ENCODE measurements at regions not wholly inside any gene's neighbourhood (a gene's known extent, or its start where the extent isn't known, plus 50 kb on each side); places are given as distances from the start of the nearest gene placed in this dataset.
A peak's percentile ranks its signal among the peaks of the same experiment; 100 is the strongest.
"Not testable (repeated sequence)": the region's sequence is repeated elsewhere in the genome, so short reads cannot be mapped to it uniquely, and the experiment has no call there.

DNA sequence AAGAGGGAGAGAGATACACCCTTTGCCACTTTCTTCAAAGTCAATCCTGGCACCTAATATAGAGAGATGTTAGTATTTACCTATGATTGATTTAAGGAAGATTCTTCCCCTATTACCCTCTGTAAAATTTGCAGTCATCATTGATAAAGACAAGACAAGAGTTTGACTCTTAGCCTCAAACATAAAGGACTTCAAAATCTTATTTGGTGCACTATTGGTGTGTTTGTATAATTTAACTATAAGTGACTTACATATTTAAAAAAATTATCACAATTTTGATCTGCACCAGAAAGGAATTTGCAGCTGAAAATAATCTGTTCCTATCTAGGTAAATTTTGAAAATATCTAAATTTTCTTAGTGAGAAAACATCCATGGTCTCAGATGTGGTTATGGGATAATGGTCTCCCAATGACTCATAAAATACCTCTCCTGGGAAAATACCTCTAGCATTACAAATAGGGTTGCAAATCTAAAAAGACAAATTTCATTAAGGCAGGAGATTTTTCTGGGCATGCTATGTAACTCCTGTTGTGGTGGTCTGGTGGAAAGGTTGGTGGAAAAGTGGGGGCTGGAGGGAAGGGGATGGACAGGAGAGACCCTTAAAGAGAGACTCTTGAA lies 173.6 kb upstream of the MED14 start:
- TF ChIP-seq, protein P1, sequence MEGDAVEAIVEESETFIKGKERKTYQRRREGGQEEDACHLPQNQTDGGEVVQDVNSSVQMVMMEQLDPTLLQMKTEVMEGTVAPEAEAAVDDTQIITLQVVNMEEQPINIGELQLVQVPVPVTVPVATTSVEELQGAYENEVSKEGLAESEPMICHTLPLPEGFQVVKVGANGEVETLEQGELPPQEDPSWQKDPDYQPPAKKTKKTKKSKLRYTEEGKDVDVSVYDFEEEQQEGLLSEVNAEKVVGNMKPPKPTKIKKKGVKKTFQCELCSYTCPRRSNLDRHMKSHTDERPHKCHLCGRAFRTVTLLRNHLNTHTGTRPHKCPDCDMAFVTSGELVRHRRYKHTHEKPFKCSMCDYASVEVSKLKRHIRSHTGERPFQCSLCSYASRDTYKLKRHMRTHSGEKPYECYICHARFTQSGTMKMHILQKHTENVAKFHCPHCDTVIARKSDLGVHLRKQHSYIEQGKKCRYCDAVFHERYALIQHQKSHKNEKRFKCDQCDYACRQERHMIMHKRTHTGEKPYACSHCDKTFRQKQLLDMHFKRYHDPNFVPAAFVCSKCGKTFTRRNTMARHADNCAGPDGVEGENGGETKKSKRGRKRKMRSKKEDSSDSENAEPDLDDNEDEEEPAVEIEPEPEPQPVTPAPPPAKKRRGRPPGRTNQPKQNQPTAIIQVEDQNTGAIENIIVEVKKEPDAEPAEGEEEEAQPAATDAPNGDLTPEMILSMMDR (IDR thresholded peaks at IDR 0.05; ENCODE audit: insufficient read depth, low read depth, low read length, missing control alignments): no peak
- no peak for DNase-seq (ENCODE audit: low read depth)
- H3K4me3 ChIP-seq (ENCODE audit: low read depth, low read length): no peak overlapping the region

DNA sequence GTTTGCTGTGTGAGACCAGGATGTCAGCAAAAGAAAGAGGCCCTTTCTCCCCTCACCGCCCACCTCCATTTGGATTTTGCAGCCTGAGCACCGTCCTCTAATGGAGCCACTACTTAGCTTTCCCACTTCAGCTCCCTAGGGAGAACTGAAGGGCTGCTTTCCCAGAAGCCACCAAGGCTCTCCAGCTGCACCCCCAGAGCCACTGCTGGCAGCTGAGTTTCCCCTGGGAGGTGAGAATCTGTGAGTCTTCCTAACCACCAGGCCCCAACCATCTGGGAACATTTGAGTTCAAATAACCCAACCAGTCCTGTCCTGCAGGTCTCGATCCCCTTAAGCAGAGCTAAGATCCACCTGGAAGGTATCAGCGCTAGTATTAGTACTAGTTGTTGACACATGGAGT lies 173.1 kb upstream of the USP9X start:
- TF ChIP-seq, protein P1 (IDR thresholded peaks at IDR 0.05; ENCODE audit: insufficient read depth, low read depth, low read length, missing control alignments): no peak
- no peak overlapping the region for H3K4me3 ChIP-seq (ENCODE audit: low read depth, low read length)
- DNase-seq (ENCODE audit: low read depth): no peak

DNA sequence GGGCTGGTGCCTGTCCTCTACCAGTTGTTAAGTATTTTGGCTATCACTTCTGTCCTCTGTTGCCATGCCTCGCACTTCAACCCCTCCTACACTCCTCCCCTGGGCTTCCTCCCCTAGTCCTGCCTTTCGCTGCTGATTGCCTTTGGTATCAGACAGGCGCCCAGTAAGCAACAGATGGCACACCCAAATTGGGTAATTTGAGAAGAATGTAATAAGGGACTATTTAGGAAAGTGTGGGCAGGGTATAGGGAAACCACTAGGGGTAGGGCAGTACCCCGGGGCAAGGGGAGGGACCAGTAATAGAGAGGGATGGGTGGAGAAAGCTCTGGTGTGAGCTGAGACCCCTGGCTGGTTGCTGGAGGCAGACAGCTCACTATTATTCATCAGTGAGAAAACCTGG lies 172.7 kb upstream of the USP9X start:
- DNase-seq (ENCODE audit: low read depth): no peak
- H3K4me3 ChIP-seq (ENCODE audit: low read depth, low read length): no peak overlapping the region
- TF ChIP-seq, protein P1 (IDR thresholded peaks at IDR 0.05; ENCODE audit: insufficient read depth, low read depth, low read length, missing control alignments): no peak

DNA sequence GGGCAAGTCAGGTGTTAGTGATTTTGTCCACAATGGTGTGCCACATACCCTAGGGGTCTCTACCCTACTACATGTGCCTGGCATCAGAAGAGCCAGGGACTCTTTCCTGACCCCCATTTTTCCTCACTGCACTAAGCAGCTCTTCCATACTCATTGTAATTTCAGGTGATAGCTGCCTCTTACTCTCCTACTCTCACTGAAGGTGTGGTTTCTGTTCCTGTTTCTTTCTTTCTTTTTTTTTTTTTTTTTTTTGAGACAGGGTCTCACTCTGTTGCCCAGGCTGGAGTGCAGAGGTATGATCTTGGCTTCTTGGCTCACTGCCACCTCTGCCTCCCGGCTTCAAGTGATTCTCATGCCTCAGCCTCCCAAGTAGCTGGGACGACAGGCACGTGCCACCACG lies 164.9 kb upstream of the USP9X start:
- DNase-seq (ENCODE audit: low read depth): no peak
- TF ChIP-seq, protein P1 (IDR thresholded peaks at IDR 0.05; ENCODE audit: insufficient read depth, low read depth, low read length, missing control alignments): no peak
- no peak overlapping the region for H3K4me3 ChIP-seq (ENCODE audit: low read depth, low read length)

DNA sequence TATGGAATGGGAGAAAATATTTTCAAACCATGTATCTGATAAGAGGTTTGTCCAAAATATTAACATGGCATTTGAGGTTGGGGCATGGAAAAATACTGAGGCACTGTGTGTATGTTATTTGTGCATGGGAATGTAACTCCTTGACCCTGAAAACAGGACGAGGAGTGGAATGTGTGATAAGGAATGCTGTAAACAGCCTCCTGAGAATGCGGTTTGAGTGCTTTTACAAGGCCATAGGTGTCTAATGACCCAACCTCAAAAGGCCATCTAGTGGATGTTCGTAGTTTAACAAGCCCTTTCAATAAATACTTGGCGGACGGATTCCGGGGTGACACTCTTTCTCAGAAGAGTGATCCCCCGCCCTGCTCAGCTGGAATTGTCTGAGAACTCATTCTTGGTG lies 162.9 kb upstream of the USP9X start:
- H3K4me3 ChIP-seq (ENCODE audit: low read depth, low read length): no peak overlapping the region
- peak; percentile 57 for DNase-seq (ENCODE audit: low read depth)
- TF ChIP-seq, protein P1 (IDR thresholded peaks at IDR 0.05; ENCODE audit: insufficient read depth, low read depth, low read length, missing control alignments): peak; percentile 24

DNA sequence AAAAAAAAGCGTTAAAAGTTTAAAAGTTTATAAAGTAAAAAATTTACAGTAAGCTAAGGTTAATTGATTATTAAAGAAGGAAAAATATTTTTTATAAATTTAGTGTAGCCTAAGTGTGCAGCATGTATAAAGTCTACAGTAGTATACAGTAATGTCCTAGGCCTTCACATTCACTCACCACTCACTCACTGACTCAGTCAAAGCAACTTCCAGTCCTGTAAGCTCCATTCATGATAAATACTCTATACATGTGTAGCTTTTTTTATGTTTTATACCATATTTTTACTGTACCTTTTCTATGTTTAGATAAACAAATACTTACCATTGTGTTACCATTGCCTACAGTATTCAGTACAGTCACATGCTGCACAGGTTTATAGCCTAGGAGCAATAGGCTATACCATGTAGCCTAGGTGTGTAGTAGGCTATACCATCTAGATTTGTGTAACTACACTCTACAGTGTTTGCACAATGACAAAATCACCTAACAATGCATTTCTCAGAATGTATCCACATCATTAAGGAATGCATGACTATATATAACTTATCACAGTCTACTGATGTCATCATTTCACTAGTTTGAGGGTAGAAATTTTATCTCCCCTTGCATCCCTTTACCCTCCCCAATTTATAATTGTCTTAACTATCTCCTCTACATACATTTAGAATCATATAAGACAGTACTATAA lies 158.4 kb upstream of the USP9X start:
- not testable (repeated sequence) for DNase-seq (ENCODE audit: low read depth); H3K4me3 ChIP-seq (ENCODE audit: low read depth, low read length)

DNA sequence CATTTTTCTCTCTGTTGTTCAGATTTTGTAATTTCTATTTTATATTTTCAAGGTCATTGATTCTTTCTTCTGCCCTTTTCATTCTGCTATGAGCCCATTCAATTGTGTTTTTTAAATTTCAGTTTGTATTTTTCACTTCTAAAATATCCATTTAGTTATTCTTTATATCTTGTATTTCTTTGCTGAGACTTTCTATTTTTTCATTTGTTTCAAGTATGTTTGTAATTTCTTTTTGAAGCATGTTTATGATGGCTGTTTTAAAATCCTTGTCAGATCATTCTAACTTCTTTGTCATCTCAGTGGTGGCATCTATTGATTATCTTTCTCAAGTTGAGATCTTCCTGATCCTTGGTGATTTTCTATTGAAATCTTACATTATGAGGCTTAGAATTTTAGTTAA lies 157.2 kb upstream of the USP9X start:
- DNase-seq (ENCODE audit: low read depth): no peak
- TF ChIP-seq, protein P1 (IDR thresholded peaks at IDR 0.05; ENCODE audit: insufficient read depth, low read depth, low read length, missing control alignments): no peak
- no peak overlapping the region for H3K4me3 ChIP-seq (ENCODE audit: low read depth, low read length)
